ENCODE measurements at regions not wholly inside any gene's neighbourhood (a gene's known extent, or its start where the extent isn't known, plus 50 kb on each side); places are given as distances from the start of the nearest gene placed in this dataset.
"Not testable (repeated sequence)": the region's sequence is repeated elsewhere in the genome, so short reads cannot be mapped to it uniquely, and the experiment has no call there.

DNA sequence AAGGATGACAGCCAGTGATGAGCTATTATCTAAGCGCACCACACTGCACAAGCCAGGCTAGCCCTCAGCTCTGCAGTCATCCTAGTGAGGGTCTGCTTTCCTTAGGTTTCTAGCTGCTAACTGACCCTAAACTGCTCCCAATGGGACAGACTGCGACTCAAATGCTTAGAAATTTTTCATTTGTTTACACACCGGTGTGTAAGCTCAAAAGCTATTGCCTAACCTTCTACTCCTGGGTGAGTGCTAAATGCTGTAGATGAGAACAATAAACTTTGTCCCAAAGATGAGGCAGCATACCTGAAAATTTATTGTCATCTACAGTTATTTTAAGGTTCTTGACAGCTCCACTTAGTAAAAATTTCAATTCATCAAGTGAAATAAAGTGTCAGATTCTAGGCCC, 311.4 kb downstream of the TMEM167A start:
- DNase-seq (ENCODE audit: low read depth, low spot score), result no peak

GRCh38 chr5:82760856-82761255, 316.3 kb downstream of the TMEM167A start:
- DNase-seq (ENCODE audit: low read depth, low spot score), result no peak

GRCh38 chr5:82758881-82759280, 318.3 kb downstream of the TMEM167A start:
- DNase-seq (ENCODE audit: low read depth, low spot score), result no peak

DNA sequence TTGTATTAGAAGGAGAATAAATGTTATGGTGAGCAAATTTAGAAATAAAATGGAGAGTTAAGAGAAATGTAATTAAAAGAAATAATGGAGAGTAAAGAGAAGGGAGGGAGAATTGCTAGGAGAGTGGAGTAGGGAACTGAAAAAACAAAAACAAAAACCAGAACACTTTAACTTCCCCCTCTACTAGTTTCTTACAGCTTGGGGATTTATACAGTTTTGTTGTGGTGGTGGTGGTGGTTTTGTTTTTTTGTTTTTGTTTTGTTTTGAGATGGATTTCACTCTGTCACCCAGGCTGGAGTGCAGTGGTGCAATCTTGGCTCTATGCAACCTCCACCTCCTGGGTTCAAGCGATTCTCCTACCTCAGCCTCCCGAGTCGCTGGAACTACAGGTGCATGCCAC, 322.4 kb downstream of the TMEM167A start:
- no peak for DNase-seq (ENCODE audit: low read depth, low spot score)

- DNase-seq (ENCODE audit: low read depth, low spot score), result no peak
These were observed 323.0 kb downstream of the TMEM167A start for GRCh38 chr5:82754036-82754746.

DNA sequence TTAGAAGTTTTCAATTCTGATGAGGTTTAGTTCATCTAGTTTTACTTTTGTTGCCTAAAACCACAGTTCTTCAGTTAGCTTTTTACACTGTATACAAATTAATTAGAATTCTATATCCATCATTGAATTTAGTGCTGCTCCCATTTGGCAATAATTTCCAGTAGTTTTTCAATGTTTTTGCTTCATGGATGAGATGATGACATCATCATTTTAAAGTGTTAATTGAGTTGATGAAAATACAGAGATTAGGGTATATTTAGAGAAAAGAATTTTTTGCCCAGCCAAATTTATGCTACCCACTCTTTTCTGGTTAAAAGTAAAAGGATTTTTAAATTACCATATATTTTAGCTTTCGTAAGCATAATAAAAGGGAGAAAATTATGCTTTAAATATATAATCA, 323.8 kb downstream of the TMEM167A start:
- no peak for DNase-seq (ENCODE audit: low read depth, low spot score)

- DNase-seq (ENCODE audit: low read depth, low spot score), result no peak
These were observed 327.8 kb downstream of the TMEM167A start for GRCh38 chr5:82749461-82749820.

DNA sequence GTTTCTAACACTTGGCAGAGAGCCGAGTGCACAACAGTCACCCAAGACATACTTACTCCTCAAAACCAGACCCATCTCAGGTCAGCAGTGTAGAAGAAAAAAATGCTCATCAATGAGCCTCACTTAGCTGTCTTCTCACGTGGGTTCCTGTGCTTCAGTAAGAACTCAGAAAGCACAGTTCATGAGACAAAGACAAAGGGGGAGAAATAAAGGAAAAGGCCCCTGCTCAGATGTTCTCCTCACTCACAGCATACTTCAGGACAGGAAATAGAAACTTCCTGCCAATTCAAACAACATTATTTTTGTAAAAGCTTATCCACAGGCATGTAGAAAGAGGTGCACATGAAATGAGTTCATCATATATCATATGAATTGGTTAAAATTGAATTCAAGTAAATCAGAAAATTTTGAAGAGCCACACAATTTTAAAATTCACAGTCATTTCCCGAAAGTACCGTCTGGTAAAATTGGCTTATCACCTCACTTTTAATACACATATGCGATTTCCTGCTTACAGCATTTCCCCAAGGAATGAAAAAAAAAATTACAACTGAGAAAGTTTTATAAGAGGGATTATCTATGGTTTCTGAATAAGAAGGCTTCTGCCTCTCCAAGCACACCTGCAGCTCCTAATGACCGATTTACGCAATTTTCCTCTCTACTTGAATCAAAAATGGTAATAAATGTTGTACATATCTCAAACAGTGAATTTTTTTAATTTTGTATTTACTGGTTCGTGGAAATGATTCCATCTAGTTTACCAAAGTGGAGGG, 328.3 kb downstream of the TMEM167A start:
- peak; percentile 13 for DNase-seq (ENCODE audit: low read depth, low spot score)

GRCh38 chr5:82747986-82748385, 329.2 kb downstream of the TMEM167A start:
- DNase-seq (ENCODE audit: low read depth, low spot score), result no peak

DNA sequence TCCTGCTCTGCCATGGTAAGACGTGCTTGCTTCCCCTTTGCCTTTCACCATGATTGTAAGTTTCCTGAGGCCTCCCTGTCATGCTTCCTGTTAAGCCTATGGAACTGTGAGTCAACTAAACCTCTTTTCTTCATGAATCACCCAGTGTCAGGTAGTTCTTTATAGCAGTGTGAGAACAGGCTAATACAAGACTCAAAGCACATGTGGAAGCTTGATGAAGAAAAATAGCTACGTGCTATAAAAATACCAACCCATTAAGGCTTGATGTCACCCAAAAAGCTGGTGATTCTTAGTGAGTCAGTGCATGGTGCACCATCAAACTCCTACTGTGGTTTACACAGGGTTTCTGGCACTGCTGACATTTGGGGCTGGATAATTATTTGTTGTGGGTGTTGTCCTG, 332.2 kb downstream of the TMEM167A start:
- DNase-seq (ENCODE audit: low read depth, low spot score), result no peak

DNA sequence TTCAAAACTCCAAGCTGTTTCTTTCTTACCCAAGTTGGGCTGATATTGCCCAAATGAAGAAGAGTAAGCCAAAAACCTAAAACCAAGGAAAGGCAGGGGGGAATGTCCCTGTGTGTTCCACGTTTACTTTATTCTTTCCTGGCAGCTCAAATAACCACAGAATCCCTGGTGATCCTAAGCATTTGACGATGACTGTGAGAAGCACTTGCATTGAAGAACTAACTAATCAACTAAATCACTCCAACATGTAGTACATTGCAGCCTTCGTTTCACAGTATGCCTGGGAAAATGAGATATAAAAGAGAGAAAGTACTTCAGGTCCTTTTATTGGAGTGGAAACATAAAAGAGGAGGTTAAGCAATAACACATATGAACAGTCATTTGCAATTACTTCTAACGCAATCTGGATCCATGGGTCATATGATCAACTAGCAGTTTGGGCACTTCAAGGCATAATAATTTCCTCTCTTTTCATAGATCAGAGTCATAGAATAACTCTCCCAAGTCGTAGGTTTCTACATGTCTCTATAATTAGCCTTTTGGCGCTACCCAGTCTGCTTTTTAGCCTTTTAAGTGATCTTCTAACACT, 338.4 kb downstream of the TMEM167A start:
- no peak for DNase-seq (ENCODE audit: low read depth, low spot score)

- no peak for DNase-seq (ENCODE audit: low read depth, low spot score)
These were observed 341.9 kb downstream of the TMEM167A start for GRCh38 chr5:82735160-82735789.

DNA sequence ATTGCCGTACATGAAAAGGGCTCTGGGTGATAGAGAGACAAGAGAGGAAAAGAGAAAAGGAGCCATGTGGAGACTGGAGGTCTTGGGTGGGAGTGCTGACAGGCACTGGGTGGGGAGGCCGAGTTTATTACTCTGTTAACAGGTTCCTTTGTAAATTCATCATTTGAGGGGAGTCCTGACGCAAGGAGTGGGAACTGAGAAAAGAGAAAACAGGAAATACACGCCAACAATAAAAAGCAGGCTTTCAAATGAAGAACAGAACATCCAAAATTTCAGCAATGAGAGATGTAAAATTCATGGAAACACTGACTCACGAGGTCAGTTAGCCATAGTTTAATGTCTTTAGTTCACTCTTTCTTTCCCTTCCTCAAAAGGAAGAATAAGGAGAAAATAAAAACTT, 342.8 kb downstream of the TMEM167A start:
- DNase-seq (ENCODE audit: low read depth, low spot score), result no peak

DNA sequence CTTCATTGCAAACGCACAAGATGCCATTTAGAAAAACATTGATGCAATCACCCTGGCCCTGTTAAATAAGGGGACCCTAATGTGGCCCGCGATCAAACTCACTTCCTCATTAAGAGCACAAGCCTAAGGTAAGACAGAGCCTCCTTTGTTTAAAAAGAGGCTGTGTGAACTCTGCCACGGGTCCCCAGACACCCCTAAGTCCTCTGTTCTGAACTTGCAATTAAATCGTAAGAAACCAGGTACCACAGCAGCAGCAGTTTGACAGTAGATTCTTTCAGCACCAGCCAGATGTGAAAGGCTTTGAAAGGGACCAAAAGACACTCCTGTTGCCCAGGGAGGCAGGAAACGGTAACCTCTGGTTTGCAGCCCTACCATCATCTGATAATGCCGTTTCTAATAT, 346.3 kb downstream of the TMEM167A start:
- no peak for DNase-seq (ENCODE audit: low read depth, low spot score)

- no peak for DNase-seq (ENCODE audit: low read depth, low spot score)
These were observed 348.1 kb downstream of the TMEM167A start for GRCh38 chr5:82728926-82729702.

DNA sequence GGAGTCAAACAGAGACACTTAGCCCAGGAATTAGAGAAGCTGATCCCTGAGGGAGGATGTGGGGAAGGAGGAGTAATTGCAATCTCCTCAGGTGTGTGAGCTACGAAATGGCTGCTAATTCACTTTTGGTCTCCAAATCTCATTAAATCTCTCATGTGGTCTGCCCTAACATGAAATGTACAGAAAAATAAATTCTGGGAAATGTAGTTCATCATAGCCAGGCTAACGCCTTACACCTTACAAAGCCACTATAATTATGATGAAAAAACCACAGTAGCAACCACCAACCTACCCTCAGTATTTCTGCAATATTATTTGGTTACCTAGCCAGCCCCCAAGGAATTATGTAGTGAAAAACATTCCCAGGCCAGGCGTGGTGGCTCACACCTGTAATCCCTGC, 354.0 kb downstream of the TMEM167A start:
- DNase-seq (ENCODE audit: low read depth, low spot score), result no peak

- no peak for DNase-seq (ENCODE audit: low read depth, low spot score)
These were observed 356.1 kb downstream of the TMEM167A start for GRCh38 chr5:82721087-82721410.

DNA sequence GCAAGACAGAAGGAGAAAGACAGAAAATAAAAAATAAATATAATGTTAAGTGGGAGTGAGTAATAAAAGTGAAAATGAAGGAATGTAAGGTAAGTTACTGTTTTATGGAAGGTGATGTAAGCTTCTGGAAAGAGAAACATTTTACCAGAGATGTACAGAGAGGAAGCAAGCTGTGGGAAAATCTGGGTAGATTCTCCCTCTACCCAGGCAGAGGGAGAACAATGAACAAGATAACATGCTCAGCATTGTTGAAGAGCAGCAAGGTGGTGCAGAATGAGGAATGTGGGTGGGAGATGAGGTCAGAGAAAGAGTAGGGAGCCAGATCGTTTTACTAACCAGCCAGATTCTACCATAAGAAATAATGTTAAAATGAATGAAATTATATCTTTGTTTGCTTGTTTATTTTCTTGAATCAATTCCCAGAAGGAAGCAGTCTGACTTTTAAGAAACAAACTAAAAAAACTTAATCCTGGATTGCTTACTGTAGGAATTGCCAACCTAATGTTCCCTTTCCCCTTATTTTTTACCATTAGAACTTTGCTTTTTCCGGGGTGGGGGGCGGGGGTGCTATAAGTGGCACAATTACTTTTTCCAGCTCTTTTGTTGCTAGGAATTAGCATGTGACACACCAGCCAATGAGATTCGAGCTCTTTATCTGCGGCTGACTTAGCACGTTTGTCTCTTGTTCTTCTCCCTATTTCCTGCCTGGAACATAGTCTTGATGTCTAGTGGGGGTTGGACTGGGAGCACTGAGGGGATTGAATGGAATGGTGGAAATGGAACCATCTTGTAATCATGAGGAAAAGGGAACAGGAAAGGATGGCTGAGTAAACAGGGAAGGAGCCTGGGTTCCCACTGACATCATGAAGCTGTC, 356.7 kb downstream of the TMEM167A start:
- no peak for DNase-seq (ENCODE audit: low read depth, low spot score)

GRCh38 chr5:82719368-82719767, 357.8 kb downstream of the TMEM167A start:
- DNase-seq (ENCODE audit: low read depth, low spot score), result no peak

GRCh38 chr5:82717738-82718137, 359.5 kb downstream of the TMEM167A start:
- DNase-seq (ENCODE audit: low read depth, low spot score), result no peak

DNA sequence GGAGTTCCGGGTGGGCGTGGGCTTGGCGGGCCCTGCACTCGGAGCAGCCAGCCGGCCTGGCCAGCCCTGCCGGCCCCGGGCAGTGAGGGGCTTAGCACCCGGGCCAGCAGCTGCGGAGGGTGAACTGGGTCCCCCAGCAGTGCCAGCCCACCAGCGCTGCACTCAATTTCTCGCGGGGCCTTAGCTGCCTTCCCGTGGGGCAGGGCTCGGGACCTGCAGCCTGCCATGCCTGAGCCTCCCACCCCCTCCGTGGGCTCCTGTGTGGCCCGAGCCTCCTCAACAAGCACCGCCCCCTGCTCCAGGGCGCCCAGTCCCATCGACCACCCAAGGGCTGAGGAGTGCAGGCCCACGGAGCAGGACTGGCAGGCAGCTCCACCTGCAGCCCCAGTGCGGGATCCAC, 362.5 kb downstream of the TMEM167A start:
- DNase-seq (ENCODE audit: low read depth, low spot score), result not testable (repeated sequence)
